BJ (cell line): ENCODE measurements at regions not wholly inside any gene's neighbourhood (a gene's known extent, or its start where the extent isn't known, plus 50 kb on each side); places are given as distances from the start of the nearest gene placed in this dataset.

Experiments
- CTCF ChIA-PET: fragments of 350-600 bp; formaldehyde crosslinking; extraction: SDS; loops from one replicate; lab custom pipeline; 2021; ENCODE audit warnings: antibody characterized with exemption, inconsistent platforms; lab: Yijun Ruan, JAX
- POLR2A ChIA-PET: fragments of 300-600 bp; sonication (Branson Sonifier 250); formaldehyde crosslinking; extraction: SDS; loops from one replicate; lab custom pipeline; 2021; ENCODE audit warnings: antibody characterized with exemption; lab: Charles Lee
- DNase-seq: peaks from one replicate; pipeline ENCODE4 v3.0.0-alpha.2; 2011; ENCODE audit warnings: low read depth
- H3K27me3 ChIP-seq: 2 replicates; pipeline ENCODE4 v1.6.0; 2011; ENCODE audit warnings: low read length; ENCODE audit not compliant: control insufficient read depth, insufficient read depth
- H3K36me3 ChIP-seq: 2 replicates; pipeline ENCODE4 v1.5.1; 2011; ENCODE audit warnings: low read length; ENCODE audit not compliant: control insufficient read depth, insufficient read depth
- H3K4me3 ChIP-seq: 2 replicates; pipeline ENCODE4 v1.5.1; 2011; ENCODE audit warnings: low read depth, mild to moderate bottlenecking, control low read depth, low read length
- TF ChIP-seq, protein P1 (sequence below): IDR thresholded peaks from 2 replicates; pipeline ENCODE4 v1.5.1; 2011; ENCODE audit warnings: low read depth, mild to moderate bottlenecking, control low read depth, inconsistent platforms, low read length, moderate library complexity; ENCODE audit not compliant: insufficient read depth

DNA sequence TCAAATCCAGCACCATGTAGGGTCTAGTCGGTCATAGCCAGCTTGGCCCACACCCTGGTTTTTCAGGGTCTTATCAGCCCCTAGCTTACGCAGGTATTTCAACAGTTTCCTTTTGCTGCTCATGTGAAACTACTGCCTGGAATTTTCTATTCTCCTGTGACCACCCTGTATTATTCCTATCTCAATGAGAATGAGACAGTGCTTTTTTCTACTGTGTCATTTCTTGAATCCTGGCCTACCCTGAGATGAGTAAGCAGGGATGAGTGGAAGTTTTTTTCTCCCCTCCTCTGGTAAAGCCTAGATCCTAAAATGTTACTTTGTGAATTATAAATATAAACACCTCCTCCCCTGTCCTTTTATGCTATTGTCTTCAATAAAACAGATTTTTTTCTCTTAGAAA, 62.7 kb upstream of the ARID2 start:
- TF ChIP-seq, protein P1, sequence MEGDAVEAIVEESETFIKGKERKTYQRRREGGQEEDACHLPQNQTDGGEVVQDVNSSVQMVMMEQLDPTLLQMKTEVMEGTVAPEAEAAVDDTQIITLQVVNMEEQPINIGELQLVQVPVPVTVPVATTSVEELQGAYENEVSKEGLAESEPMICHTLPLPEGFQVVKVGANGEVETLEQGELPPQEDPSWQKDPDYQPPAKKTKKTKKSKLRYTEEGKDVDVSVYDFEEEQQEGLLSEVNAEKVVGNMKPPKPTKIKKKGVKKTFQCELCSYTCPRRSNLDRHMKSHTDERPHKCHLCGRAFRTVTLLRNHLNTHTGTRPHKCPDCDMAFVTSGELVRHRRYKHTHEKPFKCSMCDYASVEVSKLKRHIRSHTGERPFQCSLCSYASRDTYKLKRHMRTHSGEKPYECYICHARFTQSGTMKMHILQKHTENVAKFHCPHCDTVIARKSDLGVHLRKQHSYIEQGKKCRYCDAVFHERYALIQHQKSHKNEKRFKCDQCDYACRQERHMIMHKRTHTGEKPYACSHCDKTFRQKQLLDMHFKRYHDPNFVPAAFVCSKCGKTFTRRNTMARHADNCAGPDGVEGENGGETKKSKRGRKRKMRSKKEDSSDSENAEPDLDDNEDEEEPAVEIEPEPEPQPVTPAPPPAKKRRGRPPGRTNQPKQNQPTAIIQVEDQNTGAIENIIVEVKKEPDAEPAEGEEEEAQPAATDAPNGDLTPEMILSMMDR, result no peak
- no peaks in the 10 kb centered on the region for H3K36me3 ChIP-seq
- H3K4me3 ChIP-seq, result no peak overlapping the region
- POLR2A ChIA-PET, result no interaction called here
- DNase-seq, result no peak
- CTCF ChIA-PET, result interaction anchor here (1.0 kb wide), 1 partner anchor 62 kb away, joined by 3 read pairs; no protein-coding TSS in a partner anchor
- no peaks in the 10 kb centered on the region; the same call in 1 of the 2 replicates for H3K27me3 ChIP-seq

DNA sequence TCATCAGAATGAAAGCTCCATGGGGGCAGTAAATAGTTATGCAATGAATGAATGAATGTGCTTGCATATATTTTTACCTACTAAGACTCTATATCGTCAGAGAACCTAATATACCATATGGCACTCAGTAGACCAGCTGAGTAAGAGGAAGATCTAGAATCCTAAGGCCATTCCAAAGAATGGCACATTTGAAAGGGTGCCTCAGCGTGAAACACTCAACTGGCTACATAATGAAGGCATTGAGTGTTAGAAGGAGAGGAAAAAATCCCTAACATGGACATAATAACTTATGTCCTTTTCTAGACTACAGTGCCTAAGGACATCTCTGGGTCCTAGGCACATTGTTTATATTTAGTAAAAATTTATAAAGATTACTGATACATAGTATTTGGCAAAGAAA, 61.7 kb upstream of the ARID2 start:
- H3K27me3 ChIP-seq, result no peaks in the 10 kb centered on the region; the same call in 1 of the 2 replicates
- H3K36me3 ChIP-seq, result no peaks in the 10 kb centered on the region
- ChIA-PET CTCF (interaction anchor here (0.7 to 1.7 kb wide), 2 partner anchors 17 to 547 kb away, joined by 3 read pairs; no protein-coding TSS in a partner anchor), POLR2A (no interaction called here)
- no peak for DNase-seq
- TF ChIP-seq, protein P1, result no peak
- no peak overlapping the region for H3K4me3 ChIP-seq

DNA sequence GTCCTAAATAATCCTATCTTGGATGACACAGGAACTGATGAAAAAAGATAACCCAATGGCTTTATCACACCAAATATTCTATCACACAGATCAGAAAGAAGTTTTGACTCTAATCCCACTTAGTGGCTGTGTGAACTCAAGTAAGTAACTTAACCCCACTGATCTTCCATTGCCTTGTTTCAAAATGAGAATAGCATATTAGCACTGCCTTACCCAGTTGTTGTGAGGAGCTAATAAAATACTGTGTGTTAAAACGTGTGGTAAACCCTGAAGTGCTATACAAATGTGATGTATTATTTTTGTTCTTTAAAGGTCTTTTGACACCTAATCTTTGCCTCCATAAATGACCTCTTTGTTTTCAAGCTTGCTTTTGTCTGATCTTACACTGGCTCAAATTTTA, 60.9 kb upstream of the ARID2 start:
- POLR2A ChIA-PET, result no interaction called here
- TF ChIP-seq, protein P1, result no peak
- Histone ChIP-seq H3K36me3 (no peaks in the 10 kb centered on the region), H3K4me3 (no peak overlapping the region), H3K27me3 (no peaks in the 10 kb centered on the region)
- DNase-seq, result no peak
- CTCF ChIA-PET, result interaction anchor here (1.7 kb wide), 1 partner anchor 17 kb away, joined by 3 read pairs; no protein-coding TSS in a partner anchor

DNA sequence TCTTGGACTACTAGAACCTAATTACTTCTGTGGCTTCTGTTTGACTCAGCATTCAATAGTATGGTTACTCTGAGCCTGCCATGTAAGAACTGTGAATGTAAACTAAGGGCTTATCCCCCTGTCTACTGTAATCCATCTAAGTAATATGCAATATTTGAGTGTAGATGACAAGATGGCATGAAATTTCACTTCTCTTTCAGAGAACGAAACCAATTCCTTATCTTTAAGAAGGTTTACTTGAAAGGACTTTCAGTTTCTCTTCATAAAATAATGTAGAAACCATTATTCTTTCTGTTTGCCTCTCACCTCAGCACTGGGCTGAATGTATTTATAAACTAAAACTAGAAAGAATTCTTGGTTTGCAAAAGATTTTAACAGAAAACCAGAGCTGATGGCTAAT, 60.4 kb upstream of the ARID2 start:
- no peak overlapping the region for H3K4me3 ChIP-seq
- ChIA-PET POLR2A (no interaction called here), CTCF (no interaction called here)
- no peak for DNase-seq
- TF ChIP-seq, protein P1, result no peak
- H3K36me3 ChIP-seq, result no peaks in the 10 kb centered on the region
- H3K27me3 ChIP-seq, result no peaks in the 10 kb centered on the region

DNA sequence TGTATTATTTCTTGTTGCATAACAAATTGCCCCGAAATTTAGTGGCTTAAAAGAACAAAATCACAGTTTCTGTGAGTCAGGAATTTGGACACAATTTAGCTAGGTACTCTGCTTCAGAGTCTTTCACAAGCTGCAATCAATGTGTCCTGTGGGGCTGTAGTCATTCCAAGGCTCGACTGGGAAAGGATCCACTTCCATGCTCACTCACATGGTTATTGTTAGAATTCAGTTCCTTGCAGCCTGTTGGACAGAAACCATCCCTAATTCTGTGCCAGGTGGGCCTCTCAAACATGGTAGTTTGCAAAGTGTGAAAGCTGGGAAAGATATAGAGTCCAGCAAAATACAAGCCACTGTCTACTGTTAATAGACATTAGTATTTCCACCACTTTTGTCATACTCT, 59.7 kb upstream of the ARID2 start:
- Histone ChIP-seq H3K4me3 (no peak overlapping the region), H3K36me3 (no peaks in the 10 kb centered on the region), H3K27me3 (no peaks in the 10 kb centered on the region)
- CTCF ChIA-PET, result no interaction called here
- TF ChIP-seq, protein P1, result no peak
- POLR2A ChIA-PET, result no interaction called here
- no peak for DNase-seq
